GM23338 (cell line): ENCODE measurements at regions not wholly inside any gene's neighbourhood (a gene's known extent, or its start where the extent isn't known, plus 50 kb on each side); places are given as distances from the start of the nearest gene placed in this dataset.

ENCODE experiments used
- ATAC-seq: fragments of 200-7000 bp; cut with Tn5 transposase; 3 replicates; pipeline ENCODE4 v1.9.1; 2020
- DNase-seq: peaks from one replicate; pipeline ENCODE4 v3.0.0-alpha.2; 2015; ENCODE audit warnings: low spot score
- H2AFZ ChIP-seq: fragments of 200-600 bp; sonication (generic); 2 replicates; pipeline ENCODE4 v1.8.0; 2016; ENCODE audit warnings: antibody characterized with exemption, mild to moderate bottlenecking, moderate library complexity
- H3F3A ChIP-seq: fragments of 200-600 bp; sonication (generic); replicated peaks from 2 replicates; pipeline ENCODE4 v1.8.0; 2017; ENCODE audit warnings: antibody characterized with exemption, mixed run types, low read depth
- H3K27ac ChIP-seq: fragments of 200-600 bp; sonication (generic); 2 replicates; pipeline ENCODE4 v1.6.1; 2016; ENCODE audit warnings: low read depth
- H3K27me3 ChIP-seq: fragments of 200-600 bp; sonication (generic); 2 replicates; pipeline ENCODE4 v1.8.0; 2016; ENCODE audit warnings: mild to moderate bottlenecking, mixed run types, moderate library complexity; ENCODE audit not compliant: insufficient read depth
- H3K36me3 ChIP-seq: fragments of 200-600 bp; sonication (generic); 2 replicates; pipeline ENCODE4 v1.8.0; 2016; ENCODE audit warnings: mild to moderate bottlenecking; ENCODE audit not compliant: insufficient read depth
- H3K4me1 ChIP-seq: fragments of 200-600 bp; sonication (generic); 2 replicates; pipeline ENCODE4 v1.8.0; 2016; ENCODE audit warnings: mild to moderate bottlenecking, moderate library complexity; ENCODE audit not compliant: insufficient read depth
- H3K4me2 ChIP-seq: fragments of 200-600 bp; sonication (generic); 2 replicates; pipeline ENCODE4 v1.7.1; 2017; ENCODE audit warnings: mixed run types
- H3K4me3 ChIP-seq: fragments of 200-600 bp; sonication (generic); 2 replicates; pipeline ENCODE4 v1.6.1; 2016; ENCODE audit warnings: mixed run types
- H3K79me2 ChIP-seq: fragments of 200-600 bp; sonication (generic); replicated peaks from 2 replicates; pipeline ENCODE4 v1.8.0; 2017; ENCODE audit warnings: mild to moderate bottlenecking; ENCODE audit not compliant: insufficient read depth
- H3K9me2 ChIP-seq: fragments of 200-600 bp; sonication (generic); 2 replicates; pipeline ENCODE4 v1.8.0; 2017; ENCODE audit not compliant: insufficient read depth
- H4K20me1 ChIP-seq: fragments of 200-600 bp; sonication (generic); replicated peaks from 2 replicates; pipeline ENCODE4 v1.8.0; 2017; ENCODE audit warnings: mild to moderate bottlenecking; ENCODE audit not compliant: insufficient read depth
- H3K27ac Mint-ChIP-seq: 2 replicates; pipeline ENCODE4 v1.8.0; 2020; ENCODE audit warnings: inconsistent platforms, mild to moderate bottlenecking, moderate library complexity, mixed read lengths
- H3K27me3 Mint-ChIP-seq: 3 replicates; pipeline ENCODE4 v1.8.0; 2022; ENCODE audit warnings: low read depth, mild to moderate bottlenecking, moderate library complexity, mixed read lengths, inconsistent platforms; ENCODE audit not compliant: insufficient read depth, poor library complexity
- H3K36me3 Mint-ChIP-seq: 3 replicates; pipeline ENCODE4 v1.8.0; 2021; ENCODE audit warnings: low read depth, mild to moderate bottlenecking, inconsistent platforms, moderate library complexity, mixed read lengths
- H3K4me1 Mint-ChIP-seq: 3 replicates; pipeline ENCODE4 v1.8.0; 2020; ENCODE audit warnings: mild to moderate bottlenecking, inconsistent platforms, mixed read lengths
- H3K4me3 Mint-ChIP-seq: 3 replicates; pipeline ENCODE4 v1.8.0; 2021; ENCODE audit warnings: moderate library complexity, mild to moderate bottlenecking, inconsistent platforms, mixed read lengths
- H3K9me3 Mint-ChIP-seq: 3 replicates; pipeline ENCODE4 v1.8.0; 2020; ENCODE audit warnings: moderate library complexity, mild to moderate bottlenecking, inconsistent platforms, mixed read lengths
- CREB1 ChIP-seq: fragments of 250-450 bp; sonication (Bioruptor Pico); IDR thresholded peaks from 2 replicates; pipeline ENCODE4 v1.5.0; 2020; ENCODE audit warnings: low read depth, mild to moderate bottlenecking, moderate library complexity
- CTCF ChIP-seq, 2 experiments: fragments of 200-600 bp in 1 of 2; sonication (generic) in 1 of 2; conservative IDR thresholded peaks; 2 replicates each; pipeline versions ENCODE4 v1.5.1 to v1.6.1; 2016 to 2017; ENCODE audit warnings: antibody characterized with exemption in 2 of 2, low read depth in 2 of 2, mild to moderate bottlenecking in 2 of 2, moderate library complexity in 1 of 2
- ETS1 ChIP-seq: IDR thresholded peaks from 2 replicates; pipeline ENCODE4 v1.6.1; 2016; ENCODE audit warnings: antibody characterized with exemption
- EZH2 ChIP-seq: fragments of 200-600 bp; sonication (generic); IDR thresholded peaks from one replicate; pipeline ENCODE4 v1.8.0; 2017; ENCODE audit warnings: antibody characterized with exemption, mild to moderate bottlenecking, low read depth; ENCODE audit not compliant: unreplicated experiment
- EZH2phosphoT487 ChIP-seq: fragments of 200-600 bp; sonication (generic); IDR thresholded peaks from one replicate; pipeline ENCODE4 v1.8.1; 2018; ENCODE audit warnings: antibody characterized with exemption; ENCODE audit not compliant: unreplicated experiment
- JUNB ChIP-seq: IDR thresholded peaks from one replicate; pipeline ENCODE4 v1.6.1; 2016; ENCODE audit warnings: antibody characterized with exemption; ENCODE audit not compliant: unreplicated experiment
- NANOG ChIP-seq: IDR thresholded peaks from 2 replicates; pipeline ENCODE4 v1.6.1; 2016; ENCODE audit warnings: antibody characterized with exemption, borderline replicate concordance
- POLR2AphosphoS5 ChIP-seq: IDR thresholded peaks from 2 replicates; pipeline ENCODE4 v1.6.1; 2016; ENCODE audit warnings: antibody characterized with exemption, low read depth
- REST ChIP-seq: IDR thresholded peaks from one replicate; pipeline ENCODE4 v1.6.1; 2018; ENCODE audit warnings: antibody characterized with exemption; ENCODE audit not compliant: unreplicated experiment
- STAT1 ChIP-seq: IDR thresholded peaks from one replicate; pipeline ENCODE4 v1.6.1; 2016; ENCODE audit warnings: antibody characterized with exemption; ENCODE audit not compliant: unreplicated experiment
- ZNF114 ChIP-seq: fragments of 250-450 bp; sonication (Bioruptor Pico); IDR thresholded peaks from 2 replicates; pipeline ENCODE4 v1.5.0; 2020; ENCODE audit warnings: mild to moderate bottlenecking, moderate library complexity
- ZNF331 ChIP-seq: fragments of 250-450 bp; sonication (Bioruptor Pico); IDR thresholded peaks from 2 replicates; pipeline ENCODE4 v1.5.0; 2020; ENCODE audit warnings: low read depth, mild to moderate bottlenecking, moderate library complexity
- ZNF462 ChIP-seq: fragments of 250-450 bp; sonication (Bioruptor Pico); IDR thresholded peaks from 2 replicates; pipeline ENCODE4 v1.5.0; 2020; ENCODE audit warnings: mild to moderate bottlenecking, moderate library complexity

- TF ChIP-seq ZNF462: no peak
- no peak for TF ChIP-seq EZH2phosphoT487
- TF ChIP-seq JUNB: no peak
- no peak for TF ChIP-seq EZH2
- no peak for TF ChIP-seq POLR2AphosphoS5
- TF ChIP-seq ZNF114 (CRISPR knock-in tag): no peak
- no peak for TF ChIP-seq ETS1
- TF ChIP-seq STAT1: no peak
- no peak for TF ChIP-seq REST
- TF ChIP-seq ZNF331 (CRISPR knock-in tag): no peak
- no peak for TF ChIP-seq NANOG
- TF ChIP-seq CTCF (conservative IDR thresholded peaks at IDR 0.05; ENCODE audit: low read depth in 2 of 2): no peak
- TF ChIP-seq CREB1: no peak
- ATAC-seq (no peak), DNase-seq (no peak)
- Histone ChIP-seq H4K20me1 (no peaks in the 10 kb centered on the region), H3F3A (no peaks in the 10 kb centered on the region), H3K79me2 (no peaks in the 10 kb centered on the region), H2AFZ (no peak overlapping the region), H3K4me2 (no peak overlapping the region), H3K4me1 (no peaks in the 10 kb centered on the region), H3K36me3 (no peaks in the 10 kb centered on the region), H3K9me2 (no peaks in the 10 kb centered on the region), H3K4me3 (no peak overlapping the region), H3K27ac (no peak overlapping the region), H3K27me3 (no peaks in the 10 kb centered on the region)
- no peak overlapping the region for H3K27ac Mint-ChIP-seq
- peaks cover under 1% of the 10 kb centered on the region for H3K27me3 Mint-ChIP-seq
- no peak overlapping the region for H3K4me3 Mint-ChIP-seq
- H3K9me3 Mint-ChIP-seq: no peaks in the 10 kb centered on the region
- H3K4me1 Mint-ChIP-seq: no peaks in the 10 kb centered on the region; the same call in 1 of the 3 replicates
- H3K36me3 Mint-ChIP-seq: no peaks in the 10 kb centered on the region
These were observed 231.1 kb upstream of the RUNX1 start for GRCh38 chr21:35280231-35280630.
